ENCODE measurements at regions not wholly inside any gene's neighbourhood (a gene's known extent, or its start where the extent isn't known, plus 50 kb on each side); places are given as distances from the start of the nearest gene placed in this dataset.

GRCh38 chr9:113798062-113799030 lies 77.8 kb upstream of the ZNF618 start:
- H3K4me1 Mint-ChIP-seq, result no peaks in the 10 kb centered on the region
- DNase-seq (peak; percentile 16), ATAC-seq (no peak)
- H3K36me3 Mint-ChIP-seq, result no peaks in the 10 kb centered on the region
- H3K9me3 Mint-ChIP-seq (ENCODE audit: low read depth), result no peaks in the 10 kb centered on the region
- H3K4me3 Mint-ChIP-seq, result no peak overlapping the region
- CTCF ChIA-PET, result interaction anchor here (0.9 kb wide), 1 partner anchor 12 kb away, joined by 3 read pairs; no protein-coding TSS in a partner anchor
- no peak overlapping the region for H3K27ac Mint-ChIP-seq
- peaks cover 2% of the 10 kb centered on the region for H3K27me3 Mint-ChIP-seq

GRCh38 chr9:113800276-113800675 lies 75.8 kb upstream of the ZNF618 start:
- no peak for ATAC-seq
- no peaks in the 10 kb centered on the region for H3K4me1 Mint-ChIP-seq
- no peaks in the 10 kb centered on the region for H3K9me3 Mint-ChIP-seq (ENCODE audit: low read depth)
- H3K27me3 Mint-ChIP-seq, result peaks cover 5% of the 10 kb centered on the region
- DNase-seq, result peak; percentile 15
- H3K36me3 Mint-ChIP-seq, result no peaks in the 10 kb centered on the region
- H3K4me3 Mint-ChIP-seq, result no peak overlapping the region
- CTCF ChIA-PET, result no interaction called here
- no peak overlapping the region for H3K27ac Mint-ChIP-seq

GRCh38 chr9:113803811-113804589 lies 72.1 kb upstream of the ZNF618 start:
- Mint-ChIP-seq H3K27ac (no peak overlapping the region), H3K4me1 (no peaks in the 10 kb centered on the region), H3K27me3 (peaks cover 11% of the 10 kb centered on the region), H3K9me3 (ENCODE audit: low read depth) (no peaks in the 10 kb centered on the region), H3K36me3 (no peaks in the 10 kb centered on the region), H3K4me3 (no peak overlapping the region)
- DNase-seq (peak; percentile 16), ATAC-seq (no peak)
- CTCF ChIA-PET, result no interaction called here

- Mint-ChIP-seq H3K4me1 (no peaks in the 10 kb centered on the region), H3K36me3 (no peaks in the 10 kb centered on the region), H3K9me3 (ENCODE audit: low read depth) (no peaks in the 10 kb centered on the region), H3K4me3 (no peak overlapping the region), H3K27ac (no peak overlapping the region), H3K27me3 (peaks cover 16% of the 10 kb centered on the region)
- DNase-seq (peak; percentile 35), ATAC-seq (no peak)
- CTCF ChIA-PET, result interaction anchor here (0.6 to 2.1 kb wide), 3 partner anchors 12 to 157 kb away, joined by 3 to 6 read pairs (median 4); no protein-coding TSS in a partner anchor
These were observed 70.5 kb upstream of the ZNF618 start for GRCh38 chr9:113805486-113806132.

- no peaks in the 10 kb centered on the region for H3K4me1 Mint-ChIP-seq
- H3K27ac Mint-ChIP-seq, result no peak overlapping the region
- no peak overlapping the region for H3K4me3 Mint-ChIP-seq
- no peaks in the 10 kb centered on the region for H3K9me3 Mint-ChIP-seq (ENCODE audit: low read depth)
- DNase-seq (peak; percentile 53), ATAC-seq (peak; percentile 45)
- CTCF ChIA-PET, result interaction anchor here (0.7 to 2.1 kb wide), 4 partner anchors 10 to 155 kb away, joined by 4 to 6 read pairs (median 4); no protein-coding TSS in a partner anchor
- H3K36me3 Mint-ChIP-seq, result no peaks in the 10 kb centered on the region
- H3K27me3 Mint-ChIP-seq, result peaks cover 27% of the 10 kb centered on the region
These were observed 68.7 kb upstream of the ZNF618 start for GRCh38 chr9:113807173-113808061.

GRCh38 chr9:113808391-113809358 lies 67.4 kb upstream of the ZNF618 start:
- CTCF ChIA-PET, result interaction anchor here (0.7 to 1.6 kb wide), 4 partner anchors 17 to 155 kb away, joined by 3 to 5 read pairs (median 4); no protein-coding TSS in a partner anchor
- H3K4me3 Mint-ChIP-seq, result no peak overlapping the region
- peaks cover 33% of the 10 kb centered on the region for H3K27me3 Mint-ChIP-seq
- H3K4me1 Mint-ChIP-seq, result no peaks in the 10 kb centered on the region
- no peaks in the 10 kb centered on the region for H3K36me3 Mint-ChIP-seq
- no peaks in the 10 kb centered on the region for H3K9me3 Mint-ChIP-seq (ENCODE audit: low read depth)
- no peak overlapping the region for H3K27ac Mint-ChIP-seq
- DNase-seq, result no peak
- no peak for ATAC-seq

- peaks cover 71% of the 10 kb centered on the region for H3K27me3 Mint-ChIP-seq
- no peak overlapping the region for H3K27ac Mint-ChIP-seq
- CTCF ChIA-PET, result interaction anchor here (2.0 kb wide), 1 partner anchor 10 kb away, joined by 6 read pairs; no protein-coding TSS in a partner anchor
- no peak for ATAC-seq
- H3K4me3 Mint-ChIP-seq, result no peak overlapping the region
- no peaks in the 10 kb centered on the region for H3K9me3 Mint-ChIP-seq (ENCODE audit: low read depth)
- H3K4me1 Mint-ChIP-seq, result no peaks in the 10 kb centered on the region
- DNase-seq, result no peak
- H3K36me3 Mint-ChIP-seq, result no peaks in the 10 kb centered on the region
These were observed 58.9 kb upstream of the ZNF618 start for GRCh38 chr9:113817171-113817570.

- H3K9me3 Mint-ChIP-seq (ENCODE audit: low read depth), result no peaks in the 10 kb centered on the region
- CTCF ChIA-PET, result no interaction called here
- H3K36me3 Mint-ChIP-seq, result no peaks in the 10 kb centered on the region
- no peak for ATAC-seq
- no peaks in the 10 kb centered on the region for H3K4me1 Mint-ChIP-seq
- no peak for DNase-seq
- no peak overlapping the region for H3K27ac Mint-ChIP-seq
- H3K27me3 Mint-ChIP-seq, result peaks cover 66% of the 10 kb centered on the region
- H3K4me3 Mint-ChIP-seq, result no peak overlapping the region
These were observed 57.7 kb upstream of the ZNF618 start for GRCh38 chr9:113818391-113818790.

- H3K27ac Mint-ChIP-seq, result no peak overlapping the region
- CTCF ChIA-PET, result no interaction called here
- H3K4me3 Mint-ChIP-seq, result no peak overlapping the region
- H3K9me3 Mint-ChIP-seq (ENCODE audit: low read depth), result no peaks in the 10 kb centered on the region
- no peak for ATAC-seq
- no peaks in the 10 kb centered on the region for H3K36me3 Mint-ChIP-seq
- H3K4me1 Mint-ChIP-seq, result no peaks in the 10 kb centered on the region
- no peak for DNase-seq
- H3K27me3 Mint-ChIP-seq, result peaks cover 59% of the 10 kb centered on the region
These were observed 53.8 kb upstream of the ZNF618 start for GRCh38 chr9:113822315-113822714.

- Mint-ChIP-seq H3K27ac (no peak overlapping the region), H3K4me3 (no peak overlapping the region), H3K36me3 (no peaks in the 10 kb centered on the region), H3K4me1 (peaks cover 2% of the 10 kb centered on the region), H3K27me3 (peaks cover 53% of the 10 kb centered on the region), H3K9me3 (ENCODE audit: low read depth) (no peaks in the 10 kb centered on the region)
- CTCF ChIA-PET, result no interaction called here
- ATAC-seq, result no peak
- DNase-seq, result no peak
These were observed 52.7 kb upstream of the ZNF618 start for GRCh38 chr9:113823421-113823820.
